GM19452 (cell line): ENCODE measurements at regions not wholly inside any gene's neighbourhood (a gene's known extent, or its start where the extent isn't known, plus 50 kb on each side); places are given as distances from the start of the nearest gene placed in this dataset.

Experiments
- ATAC-seq: cut with Tn5 transposase; IDR thresholded peaks from one replicate; pipeline ENCODE4 v1.9.1; 2021; ENCODE audit not compliant: unreplicated experiment

GRCh38 chr22:49093192-49093880 lies 734.3 kb downstream of the BRD1 start:
- ATAC-seq = no peak

- no peak for ATAC-seq
Observed at GRCh38 chr22:49092716-49093115, 735.0 kb downstream of the BRD1 start.

- ATAC-seq = no peak
Observed at GRCh38 chr22:49091917-49092545, 735.6 kb downstream of the BRD1 start.

- ATAC-seq = no peak
Observed at GRCh38 chr22:49091451-49091850, 736.2 kb downstream of the BRD1 start.

- ATAC-seq = no peak
Observed at GRCh38 chr22:49090853-49091135, 736.9 kb downstream of the BRD1 start.

GRCh38 chr22:49090061-49090852 lies 737.4 kb downstream of the BRD1 start:
- no peak for ATAC-seq

GRCh38 chr22:49088801-49089791 lies 738.6 kb downstream of the BRD1 start:
- no peak for ATAC-seq

- no peak for ATAC-seq
Observed at GRCh38 chr22:49087716-49088601, 739.7 kb downstream of the BRD1 start.

GRCh38 chr22:49087198-49087597 lies 740.5 kb downstream of the BRD1 start:
- ATAC-seq = no peak

- ATAC-seq = no peak
Observed at GRCh38 chr22:49086606-49087157, 741.0 kb downstream of the BRD1 start.

GRCh38 chr22:49086181-49086580 lies 741.5 kb downstream of the BRD1 start:
- ATAC-seq = no peak

GRCh38 chr22:49084206-49084605 lies 743.5 kb downstream of the BRD1 start:
- ATAC-seq = no peak

GRCh38 chr22:49083607-49084006 lies 744.1 kb downstream of the BRD1 start:
- no peak for ATAC-seq

- no peak for ATAC-seq
Observed at GRCh38 chr22:49082451-49082850, 745.2 kb downstream of the BRD1 start.

- ATAC-seq = no peak
Observed at GRCh38 chr22:49081926-49082325, 745.7 kb downstream of the BRD1 start.

- ATAC-seq = no peak
Observed at GRCh38 chr22:49081261-49081666, 746.4 kb downstream of the BRD1 start.

GRCh38 chr22:49080631-49081030 lies 747.0 kb downstream of the BRD1 start:
- no peak for ATAC-seq

- no peak for ATAC-seq
Observed at GRCh38 chr22:49079743-49080500, 747.8 kb downstream of the BRD1 start.
